KMS-11 (cell line): ENCODE measurements at regions not wholly inside any gene's neighbourhood (a gene's known extent, or its start where the extent isn't known, plus 50 kb on each side); places are given as distances from the start of the nearest gene placed in this dataset.

Experiments used
- H2AFZ ChIP-seq: fragments of 200-600 bp; sonication (generic); 2 replicates; pipeline ENCODE4 v1.6.1; 2016; ENCODE audit warnings: antibody characterized with exemption, mixed run types, low read depth
- H3K27ac ChIP-seq: fragments of 200-600 bp; sonication (generic); 2 replicates; pipeline ENCODE4 v1.6.1; 2016; ENCODE audit warnings: mild to moderate bottlenecking, mixed run types
- H3K27me3 ChIP-seq: fragments of 200-600 bp; sonication (generic); 2 replicates; pipeline ENCODE4 v1.6.1; 2017; ENCODE audit warnings: mild to moderate bottlenecking, low read depth, mixed run types, moderate library complexity; ENCODE audit not compliant: insufficient read depth
- H3K36me3 ChIP-seq: fragments of 200-600 bp; sonication (generic); 2 replicates; pipeline ENCODE4 v1.6.1; 2017; ENCODE audit warnings: mild to moderate bottlenecking, mixed run types; ENCODE audit not compliant: insufficient read depth
- H3K4me1 ChIP-seq: fragments of 200-600 bp; sonication (generic); 2 replicates; pipeline ENCODE4 v1.6.1; 2016; ENCODE audit warnings: mild to moderate bottlenecking, low read depth, mixed run types; ENCODE audit not compliant: poor library complexity, severe bottlenecking
- H3K4me2 ChIP-seq: fragments of 200-600 bp; sonication (generic); 2 replicates; pipeline ENCODE4 v1.7.0; 2016; ENCODE audit warnings: mild to moderate bottlenecking, mixed run types
- H3K4me3 ChIP-seq: fragments of 200-600 bp; sonication (generic); IDR thresholded peaks from 2 replicates; pipeline ENCODE4 v1.6.1; 2017; ENCODE audit warnings: low read depth, low read length, mixed read lengths; ENCODE audit not compliant: insufficient read depth
- H3K79me2 ChIP-seq: fragments of 200-600 bp; sonication (generic); 2 replicates; pipeline ENCODE4 v1.6.1; 2016; ENCODE audit warnings: low read depth, mixed run types; ENCODE audit not compliant: insufficient read depth
- H3K9ac ChIP-seq: fragments of 200-600 bp; sonication (generic); 2 replicates; pipeline ENCODE4 v1.6.1; 2016; ENCODE audit warnings: mild to moderate bottlenecking, mixed run types
- H4K20me1 ChIP-seq: fragments of 200-600 bp; sonication (generic); 2 replicates; pipeline ENCODE4 v1.6.1; 2016; ENCODE audit warnings: mild to moderate bottlenecking, mixed run types; ENCODE audit not compliant: insufficient read depth
- CTCF ChIP-seq: fragments of 200-600 bp; sonication (generic); conservative IDR thresholded peaks from 2 replicates; pipeline ENCODE4 v1.6.1; 2017; ENCODE audit warnings: low read depth, mild to moderate bottlenecking, antibody characterized with exemption, low read length, moderate library complexity, mixed read lengths

GRCh38 chr2:181770150-181770549 is 89.8 kb upstream of the NEUROD1 start:
- no peaks in the 10 kb centered on the region for H3K79me2 ChIP-seq
- no peak overlapping the region for H3K4me2 ChIP-seq
- no peak overlapping the region for H2AFZ ChIP-seq
- H3K4me3 ChIP-seq, result no peak overlapping the region
- H3K27me3 ChIP-seq, result no peaks in the 10 kb centered on the region
- no peak overlapping the region for H3K27ac ChIP-seq
- no peak overlapping the region for H3K9ac ChIP-seq
- TF ChIP-seq CTCF, result no peak
- no peaks in the 10 kb centered on the region for H3K4me1 ChIP-seq
- no peaks in the 10 kb centered on the region for H3K36me3 ChIP-seq
- no peaks in the 10 kb centered on the region for H4K20me1 ChIP-seq

DNA sequence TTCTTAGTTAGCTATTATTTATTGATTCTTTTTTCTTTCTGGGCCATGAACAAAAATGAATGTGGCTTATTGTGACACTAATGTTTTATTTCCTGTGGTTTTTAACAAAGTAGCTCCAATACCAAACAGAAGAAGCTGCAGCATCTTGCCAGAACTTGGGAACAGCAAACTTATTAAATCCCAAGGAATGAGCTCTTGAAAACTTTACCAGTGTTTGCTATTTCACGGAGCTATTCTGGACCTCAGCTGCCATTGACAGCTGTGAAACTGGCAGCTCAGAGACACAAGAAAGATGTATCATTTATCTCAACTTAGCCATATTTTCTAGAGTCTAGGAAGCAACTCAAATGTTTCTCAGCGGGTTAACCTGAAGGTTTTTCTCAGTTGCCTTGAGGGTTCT is 91.0 kb upstream of the NEUROD1 start:
- Histone ChIP-seq H3K27me3 (no peaks in the 10 kb centered on the region), H3K36me3 (no peaks in the 10 kb centered on the region), H3K4me1 (no peaks in the 10 kb centered on the region), H3K9ac (no peak overlapping the region), H2AFZ (no peak overlapping the region), H3K79me2 (no peaks in the 10 kb centered on the region), H3K4me2 (no peak overlapping the region), H3K27ac (no peak overlapping the region), H4K20me1 (no peaks in the 10 kb centered on the region), H3K4me3 (no peak overlapping the region)
- TF ChIP-seq CTCF, result no peak

- Histone ChIP-seq H3K36me3 (no peaks in the 10 kb centered on the region), H3K4me1 (no peaks in the 10 kb centered on the region), H3K4me3 (no peak overlapping the region), H3K79me2 (no peaks in the 10 kb centered on the region), H3K27ac (no peak overlapping the region), H3K9ac (no peak overlapping the region), H3K4me2 (no peak overlapping the region), H4K20me1 (no peaks in the 10 kb centered on the region), H2AFZ (no peak overlapping the region), H3K27me3 (no peaks in the 10 kb centered on the region)
- no peak for TF ChIP-seq CTCF
Measured at GRCh38 chr2:181772334-181772733, 92.0 kb upstream of the NEUROD1 start.

DNA sequence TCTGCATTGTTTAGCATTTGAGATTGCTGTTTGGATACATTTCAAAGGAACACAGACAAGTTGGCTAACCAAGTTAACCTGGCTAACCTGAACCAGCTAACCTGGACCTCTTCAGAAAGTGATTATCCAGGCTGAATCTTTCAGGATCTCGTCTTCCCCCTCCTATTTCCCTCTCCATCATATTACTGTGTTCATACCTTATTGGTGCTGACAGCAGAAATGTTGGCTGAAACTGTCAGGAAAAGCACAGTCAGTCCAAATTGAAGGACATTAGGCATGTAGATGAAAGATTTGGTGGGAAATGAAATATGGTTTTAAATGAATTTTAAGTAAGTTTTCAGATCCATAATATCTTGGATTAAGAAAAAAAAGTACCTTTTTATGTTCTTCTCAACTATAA is 92.5 kb upstream of the NEUROD1 start:
- Histone ChIP-seq H3K27me3 (no peaks in the 10 kb centered on the region), H3K4me1 (no peaks in the 10 kb centered on the region), H3K9ac (no peak overlapping the region), H2AFZ (no peak overlapping the region), H3K36me3 (no peaks in the 10 kb centered on the region), H3K27ac (no peak overlapping the region), H3K4me2 (no peak overlapping the region), H3K79me2 (no peaks in the 10 kb centered on the region), H3K4me3 (no peak overlapping the region), H4K20me1 (no peaks in the 10 kb centered on the region)
- TF ChIP-seq CTCF, result no peak

- no peaks in the 10 kb centered on the region for H4K20me1 ChIP-seq
- no peak overlapping the region for H3K4me2 ChIP-seq
- TF ChIP-seq CTCF, result no peak
- H3K79me2 ChIP-seq, result no peaks in the 10 kb centered on the region
- no peaks in the 10 kb centered on the region for H3K36me3 ChIP-seq
- H3K4me1 ChIP-seq, result no peaks in the 10 kb centered on the region
- no peak overlapping the region for H2AFZ ChIP-seq
- no peaks in the 10 kb centered on the region for H3K27me3 ChIP-seq
- H3K4me3 ChIP-seq, result no peak overlapping the region
- no peak overlapping the region for H3K27ac ChIP-seq
- no peak overlapping the region for H3K9ac ChIP-seq
Measured at GRCh38 chr2:181774685-181775084, 94.4 kb upstream of the NEUROD1 start.
